ENCODE measurements at regions not wholly inside any gene's neighbourhood (a gene's known extent, or its start where the extent isn't known, plus 50 kb on each side); places are given as distances from the start of the nearest gene placed in this dataset.

- TF ChIP-seq CTCF (IDR thresholded peaks at IDR 0.05): no peak
- DNase-seq (ENCODE audit: low spot score) (no peak), ATAC-seq (ENCODE audit: low FRiP score) (no peak)
Observed at GRCh38 chr2:145573608-145574007, 1053.7 kb upstream of the ZEB2 start.

GRCh38 chr2:145572238-145572637 lies 1052.3 kb upstream of the ZEB2 start:
- DNase-seq (ENCODE audit: low spot score) (no peak), ATAC-seq (ENCODE audit: low FRiP score) (no peak)
- no peak for TF ChIP-seq CTCF (IDR thresholded peaks at IDR 0.05)

- no peak for DNase-seq (ENCODE audit: low spot score)
- TF ChIP-seq CTCF (IDR thresholded peaks at IDR 0.05): no peak
- no peak for ATAC-seq (ENCODE audit: low FRiP score)
Observed at GRCh38 chr2:145569108-145569507, 1049.2 kb upstream of the ZEB2 start.

- ATAC-seq (ENCODE audit: low FRiP score): peak; percentile 37
- no peak for TF ChIP-seq CTCF (IDR thresholded peaks at IDR 0.05)
- DNase-seq (ENCODE audit: low spot score): no peak
Observed at GRCh38 chr2:145563741-145564615, 1044.1 kb upstream of the ZEB2 start.

- ATAC-seq (ENCODE audit: low FRiP score): no peak
- no peak for DNase-seq (ENCODE audit: low spot score)
- no peak for TF ChIP-seq CTCF (IDR thresholded peaks at IDR 0.05)
Observed at GRCh38 chr2:145561152-145561551, 1041.2 kb upstream of the ZEB2 start.

- TF ChIP-seq CTCF (IDR thresholded peaks at IDR 0.05): no peak
- ATAC-seq (ENCODE audit: low FRiP score) (no peak), DNase-seq (ENCODE audit: low spot score) (no peak)
Observed at GRCh38 chr2:145558617-145559350, 1038.9 kb upstream of the ZEB2 start.

All from omental fat pad (tissue), 3 donors.